CD4-positive, alpha-beta T cell (primary cell): ENCODE measurements at regions not wholly inside any gene's neighbourhood (a gene's known extent, or its start where the extent isn't known, plus 50 kb on each side); places are given as distances from the start of the nearest gene placed in this dataset.

Source experiments
- ATAC-seq: fragments of 200-7000 bp; cut with Tn5 transposase; one replicate; pipeline ENCODE4 v1.10.0; 2022; ENCODE audit warnings: mild to moderate bottlenecking; ENCODE audit not compliant: poor library complexity
- CTCF ChIA-PET: fragments of 350-600 bp; sonication (Branson Sonifier 250); formaldehyde crosslinking; loops from one replicate; lab custom pipeline; 2021; ENCODE audit warnings: antibody characterized with exemption, inconsistent platforms; lab: Charles Lee
- POLR2A ChIA-PET: fragments of 350-600 bp; sonication (Branson Sonifier 250); formaldehyde crosslinking; loops from one replicate; lab custom pipeline; 2021; ENCODE audit warnings: antibody characterized with exemption, inconsistent platforms; lab: Charles Lee
- DNase-seq, 14 experiments: peaks; one replicate each; pipeline ENCODE4 v3.0.0-alpha.2; 2013 to 2020; ENCODE audit warnings: mixed read lengths in 2 of 14
- H3K27ac ChIP-seq, 2 donors: one replicate each; pipeline versions ENCODE4 v1.5.1 to v1.7.0; 2013; ENCODE audit warnings: low read length in 2 of 2, low read depth in 1 of 2, mild to moderate bottlenecking in 1 of 2
- H3K27me3 ChIP-seq, 2 experiments: 1 replicate in 1 of 2; 2 replicates in 1 of 2; pipeline versions ENCODE4 v1.6.1 to v1.7.0; 2013; ENCODE audit warnings: low read length in 2 of 2, control low read depth in 1 of 2, mild to moderate bottlenecking in 1 of 2, moderate library complexity in 1 of 2; ENCODE audit not compliant: insufficient read depth in 2 of 2, control insufficient read depth in 1 of 2
- H3K36me3 ChIP-seq: one replicate; pipeline ENCODE4 v1.6.1; 2013; ENCODE audit warnings: low read length, control low read depth; ENCODE audit not compliant: insufficient read depth
- H3K4me1 ChIP-seq: one replicate; pipeline ENCODE4 v1.6.1; 2013; ENCODE audit warnings: low read length, control low read depth; ENCODE audit not compliant: insufficient read depth
- H3K4me3 ChIP-seq: one replicate; pipeline ENCODE4 v1.5.1; 2013; ENCODE audit warnings: mild to moderate bottlenecking, low read length, moderate library complexity
- H3K9me3 ChIP-seq, 2 experiments: 1 replicate in 1 of 2; 2 replicates in 1 of 2; pipeline versions ENCODE4 v1.6.1 to v1.7.0; 2013; ENCODE audit warnings: low read length in 2 of 2, mild to moderate bottlenecking in 2 of 2, control low read depth in 1 of 2, moderate library complexity in 1 of 2; ENCODE audit not compliant: control insufficient read depth in 1 of 2, insufficient read depth in 1 of 2
- H3K27ac Mint-ChIP-seq: one replicate; pipeline ENCODE4 v1.8.0; 2020; ENCODE audit warnings: mixed read lengths
- H3K27me3 Mint-ChIP-seq: one replicate; pipeline ENCODE4 v1.8.0; 2021; ENCODE audit warnings: mixed read lengths
- H3K36me3 Mint-ChIP-seq: one replicate; pipeline ENCODE4 v1.8.0; 2021; ENCODE audit warnings: low read depth, mixed read lengths
- H3K4me1 Mint-ChIP-seq: one replicate; pipeline ENCODE4 v1.8.0; 2021; ENCODE audit warnings: low read depth, mixed read lengths
- H3K4me3 Mint-ChIP-seq: one replicate; pipeline ENCODE4 v1.8.0; 2020; ENCODE audit warnings: mild to moderate bottlenecking, mixed read lengths
- H3K9me3 Mint-ChIP-seq: one replicate; pipeline ENCODE4 v1.8.0; 2020; ENCODE audit warnings: mixed read lengths
- CTCF ChIP-seq: fragments of 200-600 bp; IDR thresholded peaks from one replicate; pipeline ENCODE4 v1.8.0; 2022; ENCODE audit warnings: antibody characterized with exemption, mild to moderate bottlenecking
- intact Hi-C, 2 experiments: fragments of 100-400 bp; cut with DNase I in 1 of 2; cut with micrococcal nuclease in 1 of 2; formaldehyde crosslinking; loops; one replicate each; pipeline versions ENCODE4 v1.15.1 to v1.9.0; 2023 to 2025; cut with DNase I, micrococcal nuclease

GRCh38 chr12:97760601-97761000 lies 298.0 kb downstream of the RMST start:
- no peak for DNase-seq
- no peaks in the 10 kb centered on the region for H3K27me3 ChIP-seq
- ChIA-PET POLR2A (no interaction called here), CTCF (no interaction called here)
- TF ChIP-seq CTCF = no peak
- H3K9me3 ChIP-seq = peaks cover 3 to 5% of the 10 kb centered on the region in 2 experiments
- Mint-ChIP-seq H3K4me3 (no peak overlapping the region), H3K36me3 (no peaks in the 10 kb centered on the region), H3K27me3 (no peaks in the 10 kb centered on the region), H3K4me1 (no peaks in the 10 kb centered on the region), H3K27ac (no peak overlapping the region), H3K9me3 (peaks cover 16% of the 10 kb centered on the region)
- no peak for ATAC-seq
- H3K4me1 ChIP-seq = no peaks in the 10 kb centered on the region
- H3K27ac ChIP-seq = no peak overlapping the region
- no peaks in the 10 kb centered on the region for H3K36me3 ChIP-seq
- intact Hi-C loops = no loop called here
- H3K4me3 ChIP-seq = no peak overlapping the region

GRCh38 chr12:97763113-97763512 lies 300.5 kb downstream of the RMST start:
- no peak overlapping the region for H3K4me3 ChIP-seq
- POLR2A ChIA-PET = no interaction called here
- H3K27me3 ChIP-seq = no peaks in the 10 kb centered on the region
- DNase-seq (no peak), ATAC-seq (no peak)
- H3K4me1 ChIP-seq = no peaks in the 10 kb centered on the region
- Mint-ChIP-seq H3K27ac (no peak overlapping the region), H3K27me3 (no peaks in the 10 kb centered on the region), H3K4me3 (no peak overlapping the region), H3K36me3 (no peaks in the 10 kb centered on the region), H3K9me3 (peaks cover 16% of the 10 kb centered on the region), H3K4me1 (no peaks in the 10 kb centered on the region)
- H3K9me3 ChIP-seq = peaks cover 0 to 7% of the 10 kb centered on the region in 2 experiments
- CTCF ChIA-PET = no interaction called here
- intact Hi-C loops = no loop called here
- TF ChIP-seq CTCF = no peak
- H3K36me3 ChIP-seq = no peaks in the 10 kb centered on the region
- H3K27ac ChIP-seq = no peak overlapping the region

- TF ChIP-seq CTCF = no peak
- Mint-ChIP-seq H3K27ac (no peak overlapping the region), H3K4me1 (no peaks in the 10 kb centered on the region), H3K36me3 (no peaks in the 10 kb centered on the region), H3K27me3 (no peaks in the 10 kb centered on the region), H3K9me3 (peaks cover 11% of the 10 kb centered on the region), H3K4me3 (no peak overlapping the region)
- intact Hi-C loops = no loop called here
- Histone ChIP-seq H3K4me1 (no peaks in the 10 kb centered on the region), H3K9me3 (peaks cover 0 to 12% of the 10 kb centered on the region in 2 experiments), H3K27ac (no peak overlapping the region), H3K36me3 (no peaks in the 10 kb centered on the region), H3K4me3 (no peak overlapping the region), H3K27me3 (no peaks in the 10 kb centered on the region)
- ChIA-PET POLR2A (no interaction called here), CTCF (no interaction called here)
- no peak for ATAC-seq
- DNase-seq = no peak
Measured at GRCh38 chr12:97764700-97765099, 302.1 kb downstream of the RMST start.
